ENCODE measurements at regions not wholly inside any gene's neighbourhood (a gene's known extent, or its start where the extent isn't known, plus 50 kb on each side); places are given as distances from the start of the nearest gene placed in this dataset.
A peak's percentile ranks its signal among the peaks of the same experiment; 100 is the strongest.

DNA sequence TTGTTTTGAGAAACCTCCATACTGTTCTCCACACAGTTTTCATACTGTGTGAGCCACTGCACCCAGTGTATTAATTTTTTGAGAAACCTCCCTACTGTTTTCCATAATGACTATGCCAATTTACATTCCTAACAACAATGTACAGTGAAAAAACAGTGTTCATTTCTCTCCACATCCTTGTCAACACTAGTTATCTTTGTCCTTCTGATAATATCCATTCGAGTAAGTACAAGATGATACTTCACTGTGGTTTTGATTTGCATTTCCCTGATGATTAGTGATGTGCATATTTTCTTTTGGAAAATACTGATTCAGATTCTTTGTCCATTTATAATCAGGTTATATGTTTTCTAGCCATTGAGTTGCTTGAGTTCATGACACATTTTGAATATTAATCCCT is 462.0 kb downstream of the CDH11 start:
- no peak for DNase-seq (ENCODE audit: low read depth in 4 of 4, low spot score in 3 of 4)

DNA sequence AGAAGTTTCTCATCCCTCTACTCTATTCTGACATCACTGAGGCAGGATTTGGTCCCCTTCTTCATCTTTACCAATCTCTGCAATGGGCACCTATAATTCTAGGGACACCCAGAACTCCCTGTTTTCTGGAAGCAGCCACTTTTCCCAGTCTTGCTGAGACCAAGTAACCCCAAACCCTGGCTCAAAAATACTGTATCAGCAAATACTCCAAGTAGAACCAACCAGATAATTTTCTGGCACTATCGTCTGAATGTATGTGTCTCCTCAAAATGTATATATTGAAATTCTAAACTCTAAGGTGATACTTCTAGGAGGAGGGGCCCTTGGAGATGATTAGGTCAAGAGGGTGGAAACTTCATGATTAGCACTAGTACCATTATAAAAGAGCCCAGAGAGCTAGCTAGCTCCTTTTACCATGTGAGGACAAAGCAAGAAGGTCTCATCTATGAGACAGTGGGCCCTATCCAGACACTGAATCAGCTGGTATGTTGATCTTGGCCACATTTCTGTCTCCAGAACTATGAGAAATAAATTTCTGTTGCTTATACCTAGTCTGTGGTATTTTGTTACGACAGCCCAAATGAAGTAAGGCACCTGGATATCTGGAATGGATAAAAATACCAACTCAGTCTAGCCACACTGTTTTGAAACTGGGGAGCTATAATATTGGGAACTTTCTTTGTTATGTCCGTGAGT is 464.4 kb downstream of the CDH11 start:
- no peak for DNase-seq (ENCODE audit: low read depth in 4 of 4, low spot score in 3 of 4)

DNA sequence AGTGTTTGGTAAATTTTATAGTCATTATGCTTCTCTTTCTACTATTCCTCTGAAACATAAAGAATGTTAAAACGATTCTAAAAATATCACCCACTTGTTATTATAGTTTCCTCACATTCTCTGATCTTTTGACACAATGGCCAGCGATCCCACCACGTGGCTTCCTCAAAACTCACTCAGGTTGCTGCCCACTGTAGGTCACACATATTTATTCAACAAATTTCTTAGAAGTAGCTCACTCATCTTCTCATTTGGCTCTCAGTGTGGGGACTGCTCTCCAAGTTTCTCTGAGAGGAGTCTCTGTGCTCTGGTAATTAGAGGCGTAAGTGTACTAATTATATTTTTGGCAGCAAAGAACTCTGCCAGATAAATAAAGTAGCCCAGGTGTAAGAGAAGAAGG is 465.4 kb downstream of the CDH11 start:
- DNase-seq (ENCODE audit: low read depth in 4 of 4, low spot score in 3 of 4) = no peak

DNA sequence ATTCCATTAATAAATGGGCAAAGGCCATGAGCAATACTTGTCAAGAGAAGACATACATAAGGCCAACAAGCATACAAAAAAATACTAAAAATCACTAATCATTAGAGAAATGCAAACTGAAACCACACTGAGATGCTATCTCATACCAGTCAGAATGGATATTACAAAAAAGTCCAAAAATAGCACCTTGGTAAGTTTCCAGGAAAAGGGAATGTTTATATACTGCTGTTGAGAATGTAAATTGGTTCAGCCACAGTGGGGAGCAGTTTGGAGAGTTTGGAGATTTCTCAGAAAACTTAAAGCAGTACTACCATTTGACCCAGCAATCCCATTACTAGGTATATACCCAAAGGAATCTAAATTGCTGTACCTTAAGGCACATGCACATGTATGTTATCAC is 467.7 kb downstream of the CDH11 start:
- no peak for DNase-seq (ENCODE audit: low read depth in 4 of 4, low spot score in 3 of 4)

DNA sequence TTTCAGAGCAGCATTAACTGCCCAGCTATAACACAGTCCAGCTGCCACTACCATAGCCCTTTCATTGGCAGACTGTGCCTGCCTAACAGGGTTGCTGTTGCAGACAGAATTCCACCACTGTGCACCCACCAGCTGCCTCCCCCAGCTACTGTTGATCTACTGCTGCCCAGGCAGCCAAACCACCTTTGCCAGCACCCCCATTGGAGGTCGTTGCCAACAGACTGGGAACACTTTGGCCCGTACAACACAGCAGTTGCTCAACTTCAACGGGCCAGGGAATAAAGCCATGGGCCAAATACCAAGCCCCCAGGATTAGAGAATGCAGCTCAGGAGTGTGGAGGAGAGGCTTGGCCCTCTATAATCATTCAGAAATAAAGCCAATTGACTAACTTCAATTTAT is 473.6 kb downstream of the CDH11 start:
- no peak for DNase-seq (ENCODE audit: low read depth in 4 of 4, low spot score in 3 of 4)

DNA sequence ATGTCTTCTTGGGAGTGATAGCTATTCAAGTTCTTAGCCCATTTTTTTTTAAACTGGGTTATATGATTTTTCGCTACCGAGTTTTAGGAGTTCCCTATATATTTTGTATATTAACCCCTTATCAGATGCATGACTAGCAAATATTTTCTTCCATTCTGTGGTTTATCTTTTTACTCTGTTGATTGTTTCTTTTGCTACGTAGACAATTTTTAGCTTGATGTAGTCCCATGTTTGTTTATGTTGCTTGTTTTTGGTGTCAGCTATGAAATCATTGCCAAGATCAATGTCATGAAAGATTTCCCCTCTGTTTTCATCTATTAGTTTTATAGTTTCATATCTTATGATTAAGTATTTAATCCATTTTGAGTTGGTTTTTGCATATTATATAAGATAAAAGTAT is 480.5 kb downstream of the CDH11 start:
- DNase-seq (ENCODE audit: low read depth in 4 of 4, low spot score in 3 of 4) = no peak

DNA sequence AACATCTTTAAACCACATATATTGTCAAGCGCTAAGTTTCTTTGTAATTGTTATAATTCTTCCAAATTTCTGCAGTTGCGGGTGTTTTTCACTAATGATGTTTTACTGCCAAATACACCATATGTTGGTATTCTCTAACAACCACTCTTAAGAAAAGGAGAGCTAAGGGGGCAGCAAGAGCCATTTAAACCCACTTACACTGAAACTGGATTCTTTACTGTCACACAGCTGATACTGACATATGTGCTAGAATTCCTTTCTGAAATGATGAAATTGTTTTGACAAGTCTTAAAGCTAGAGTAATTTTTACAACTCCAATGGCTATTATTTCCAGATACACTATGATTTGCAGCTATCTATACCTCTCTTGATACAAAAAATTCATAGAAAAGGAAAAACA is 483.1 kb downstream of the CDH11 start:
- no peak for DNase-seq (ENCODE audit: low read depth in 4 of 4, low spot score in 3 of 4)

DNA sequence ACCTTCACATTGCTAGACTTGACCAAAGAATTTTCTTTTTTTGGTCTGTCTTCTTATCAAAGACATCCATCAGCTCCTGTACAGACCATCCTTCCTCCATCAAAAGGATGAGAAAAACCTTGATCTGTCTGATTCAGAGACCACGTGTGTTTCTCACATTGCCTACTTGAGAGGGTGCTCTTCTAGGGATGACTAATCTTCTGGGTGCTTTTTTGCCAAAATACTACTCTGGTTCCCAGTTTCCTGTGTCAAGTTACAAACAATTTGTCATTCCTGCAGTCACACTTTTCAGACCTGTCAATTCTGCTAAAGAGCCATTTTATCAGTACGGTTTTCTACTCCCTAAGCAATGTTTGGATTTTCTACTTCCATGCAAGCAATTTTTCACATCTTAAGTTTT is 492.2 kb downstream of the CDH11 start:
- no peak for DNase-seq (ENCODE audit: low read depth in 4 of 4, low spot score in 3 of 4)

- DNase-seq (ENCODE audit: low read depth in 4 of 4, low spot score in 3 of 4) = no peak
These were observed 494.1 kb downstream of the CDH11 start for GRCh38 chr16:64627781-64628180.

DNA sequence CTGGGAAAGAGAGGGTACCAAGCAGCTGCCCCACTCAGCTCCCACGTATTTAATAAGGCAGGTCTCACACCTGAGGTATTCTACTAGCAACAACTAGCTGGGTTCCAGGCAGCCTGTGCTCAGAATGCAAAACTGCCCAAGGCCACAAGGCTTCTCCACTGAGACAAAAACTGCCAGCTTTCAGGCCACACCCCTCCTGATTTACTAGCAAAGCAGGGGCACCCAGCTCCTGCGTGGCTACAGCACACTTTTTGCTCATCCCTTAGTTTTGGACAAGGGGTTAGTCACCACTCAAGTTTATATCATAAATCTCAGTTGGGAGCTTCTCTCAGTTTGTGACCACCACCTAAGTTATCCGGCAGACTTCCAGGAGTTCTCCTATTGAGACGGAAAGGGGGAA is 494.6 kb downstream of the CDH11 start:
- no peak for DNase-seq (ENCODE audit: low read depth in 4 of 4, low spot score in 3 of 4)

DNA sequence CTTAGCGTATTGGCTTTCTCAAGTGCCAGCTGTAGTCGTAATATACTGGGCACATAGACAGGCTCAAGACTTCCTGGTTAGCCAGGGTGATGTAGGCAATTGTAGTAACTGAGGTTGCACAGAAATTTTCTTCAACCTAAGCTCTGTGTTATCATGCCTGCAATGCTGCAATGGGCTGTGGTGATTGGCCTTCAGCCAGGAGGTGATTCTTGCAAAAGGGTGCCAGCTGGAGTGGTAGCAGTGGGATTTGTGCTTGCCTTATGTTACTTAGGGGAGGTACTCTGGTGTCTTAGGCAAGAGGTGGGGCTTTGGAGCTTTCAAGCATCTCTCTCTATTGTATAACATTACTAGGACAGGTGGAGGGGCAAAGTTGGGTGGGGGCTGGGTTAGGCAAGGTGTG is 495.1 kb downstream of the CDH11 start:
- DNase-seq (ENCODE audit: low read depth in 4 of 4, low spot score in 3 of 4) = no peak

DNA sequence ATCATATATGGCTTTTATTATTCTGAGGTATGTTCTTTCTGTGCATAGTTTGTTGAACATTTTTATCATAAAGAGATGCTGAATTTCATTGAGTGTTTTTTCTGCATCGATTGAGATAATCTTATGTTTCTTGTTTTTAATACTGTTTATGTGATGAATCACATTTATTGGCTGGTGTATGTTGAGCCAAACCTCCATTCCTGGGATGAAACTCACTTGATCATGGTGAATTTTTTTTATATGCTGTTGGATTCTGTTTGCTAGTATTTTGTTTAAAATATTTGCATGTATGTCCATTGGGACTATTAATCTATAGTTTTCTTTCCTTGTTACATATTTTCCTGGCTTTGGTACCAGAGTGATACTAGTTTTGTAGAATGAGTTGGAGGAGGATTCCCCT is 500.2 kb downstream of the CDH11 start:
- no peak for DNase-seq (ENCODE audit: low read depth in 4 of 4, low spot score in 3 of 4)

- DNase-seq (ENCODE audit: low read depth in 4 of 4, low spot score in 3 of 4) = no peak
These were observed 503.9 kb downstream of the CDH11 start for GRCh38 chr16:64617836-64618476.

DNA sequence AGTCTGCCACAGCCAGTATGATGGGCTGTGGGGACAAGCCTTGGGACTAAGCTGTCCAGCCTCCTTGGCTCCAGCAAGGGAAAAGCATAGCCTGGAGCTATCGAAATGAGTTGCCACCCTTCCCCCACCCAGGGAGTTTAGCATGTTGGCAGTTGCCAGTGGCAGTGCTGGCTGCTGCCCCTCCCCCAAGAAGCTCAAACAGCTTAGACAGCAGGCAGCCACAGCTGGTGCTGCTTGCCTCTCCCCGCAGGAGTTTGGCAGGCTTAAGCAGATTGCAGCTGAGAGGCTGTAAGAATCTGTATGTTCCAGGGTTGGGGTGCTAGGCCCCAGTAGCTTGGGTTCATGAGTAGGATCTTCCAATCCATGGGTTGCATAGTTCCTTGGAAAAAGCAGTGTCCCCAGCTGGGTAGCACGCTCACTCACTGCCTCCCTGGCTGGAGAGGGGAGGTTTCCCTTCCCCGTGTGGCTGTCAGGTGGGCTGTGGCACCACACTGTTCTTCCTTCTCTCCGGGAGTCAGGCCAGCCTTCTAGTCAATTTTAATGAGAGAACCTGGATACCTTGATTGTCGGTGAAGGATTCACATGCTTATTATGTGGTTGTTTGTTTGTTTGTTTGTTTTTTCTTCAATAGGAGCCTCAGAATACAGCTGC is 506.1 kb downstream of the CDH11 start:
- peak in 2 of 4 donors; percentile 1 to 14 for DNase-seq (ENCODE audit: low read depth in 4 of 4, low spot score in 3 of 4)

DNA sequence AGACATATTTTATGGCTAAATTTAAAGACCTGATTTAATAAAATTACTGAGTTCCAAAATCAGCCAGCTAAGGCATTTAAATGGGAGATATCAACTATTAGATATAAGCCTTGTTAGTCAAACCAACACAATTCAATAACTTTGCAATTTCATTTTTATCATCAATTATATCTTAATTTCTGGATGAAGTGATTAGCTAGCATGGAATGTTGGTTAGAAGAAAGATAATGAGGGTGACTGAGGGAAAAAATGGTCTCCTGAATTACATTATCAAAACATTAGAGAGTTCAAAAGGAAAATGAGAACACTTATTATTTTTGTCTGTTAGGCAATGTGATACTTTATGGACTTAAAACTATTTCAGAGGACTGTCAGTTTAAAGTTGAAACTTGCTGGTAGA is 525.7 kb downstream of the CDH11 start:
- no peak for DNase-seq (ENCODE audit: low read depth in 4 of 4, low spot score in 3 of 4)

DNA sequence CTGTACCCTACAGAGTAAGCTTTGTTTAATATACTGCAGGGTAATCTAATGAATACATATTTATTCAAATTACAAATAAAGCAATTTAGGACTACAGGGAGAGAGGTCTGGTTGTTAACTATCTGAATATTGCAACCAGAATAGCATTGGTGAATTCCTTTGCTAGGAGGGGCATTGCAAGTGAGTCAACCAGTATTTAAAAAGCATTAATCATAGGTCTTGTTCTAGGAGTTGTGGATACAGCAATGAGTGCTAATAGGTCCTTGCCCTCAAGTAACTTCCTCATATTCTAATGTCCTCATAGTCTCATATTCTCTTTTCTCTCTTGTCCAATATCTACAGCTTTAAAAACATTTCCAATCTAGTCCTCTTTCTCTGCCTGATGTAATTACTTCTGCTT is 531.4 kb downstream of the CDH11 start:
- DNase-seq (ENCODE audit: low read depth in 4 of 4, low spot score in 3 of 4) = no peak

DNA sequence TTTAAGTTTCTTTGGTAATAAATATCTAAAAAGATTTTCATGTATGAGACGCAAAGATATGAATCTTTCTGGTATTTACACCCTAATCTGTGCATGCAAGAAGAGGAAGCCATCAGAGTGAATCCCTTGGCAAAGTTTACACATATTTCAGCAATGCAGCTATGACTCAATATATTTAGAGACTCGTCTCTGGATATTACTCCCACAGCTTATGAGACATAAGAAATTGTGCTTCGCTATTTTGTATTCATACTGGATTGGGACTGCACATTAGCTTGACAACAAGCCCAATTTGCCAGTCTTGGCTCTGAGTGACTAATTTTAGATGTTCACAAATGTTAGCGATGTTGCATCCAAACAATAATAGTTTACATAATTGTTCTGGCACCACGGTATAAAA is 532.0 kb downstream of the CDH11 start:
- no peak for DNase-seq (ENCODE audit: low read depth in 4 of 4, low spot score in 3 of 4)

GRCh38 chr16:64586781-64587180 is 535.1 kb downstream of the CDH11 start:
- DNase-seq (ENCODE audit: low read depth in 4 of 4, low spot score in 3 of 4) = peak; percentile 17 to 40 (median 26)

GRCh38 chr16:64585367-64585766 is 536.5 kb downstream of the CDH11 start:
- no peak for DNase-seq (ENCODE audit: low read depth in 4 of 4, low spot score in 3 of 4)

DNA sequence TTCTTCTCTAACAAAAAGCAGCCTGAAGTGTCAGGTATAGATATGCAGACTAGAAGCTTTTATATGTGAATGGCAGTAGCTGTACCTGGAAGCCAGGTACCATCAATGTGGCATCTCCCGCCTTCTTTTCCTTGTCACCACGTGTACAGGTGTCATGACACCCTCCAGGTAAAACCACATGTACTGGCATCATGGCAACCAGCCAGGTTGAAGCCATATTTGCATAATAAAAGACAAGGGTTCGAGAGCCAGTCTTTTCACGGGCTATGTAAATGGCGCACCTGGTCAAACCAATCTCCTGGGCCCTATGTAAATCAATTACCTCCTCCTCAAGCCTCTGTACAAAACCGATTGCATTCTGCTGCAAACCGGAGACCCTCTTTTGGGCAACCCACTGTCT is 541.3 kb downstream of the CDH11 start:
- no peak for DNase-seq (ENCODE audit: low read depth in 4 of 4, low spot score in 3 of 4)

DNA sequence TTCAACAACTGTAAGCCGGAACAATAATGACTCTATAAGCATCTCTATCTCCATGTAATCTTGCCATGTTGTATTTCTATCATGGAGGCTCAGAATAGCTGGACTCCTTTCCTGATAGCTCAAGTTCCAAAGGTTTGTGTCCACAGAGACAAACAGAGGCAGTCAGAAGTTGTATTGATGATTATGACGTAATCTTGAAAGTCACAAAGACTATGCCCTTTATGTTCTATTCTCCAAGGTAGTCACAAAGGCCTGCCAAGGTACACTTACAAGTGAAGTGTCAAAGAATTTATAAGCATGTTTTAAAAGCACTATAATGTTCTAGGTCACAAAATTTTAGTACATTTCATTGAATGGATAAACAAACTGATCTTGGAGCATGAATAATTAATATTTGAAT is 542.2 kb downstream of the CDH11 start:
- DNase-seq (ENCODE audit: low read depth in 4 of 4, low spot score in 3 of 4) = no peak

- DNase-seq (ENCODE audit: low read depth in 4 of 4, low spot score in 3 of 4) = no peak
These were observed 576.1 kb downstream of the CDH11 start for GRCh38 chr16:64545768-64546167.

Data from right renal pelvis (tissue), 4 donors.